Activated naive CD4-positive, alpha-beta T cell treated with anti-CD3 and anti-CD28 coated beads, Interleukin-2, amount 50 U/mL, for 24 hours (primary cell): ENCODE measurements at regions not wholly inside any gene's neighbourhood (a gene's known extent, or its start where the extent isn't known, plus 50 kb on each side); places are given as distances from the start of the nearest gene placed in this dataset.

Experiments
- H3K27ac Mint-ChIP-seq: one replicate; pipeline ENCODE4 v1.8.0; 2021; ENCODE audit warnings: mild to moderate bottlenecking, mixed read lengths
- H3K27me3 Mint-ChIP-seq: one replicate; pipeline ENCODE4 v1.8.0; 2021; ENCODE audit warnings: mixed read lengths
- H3K36me3 Mint-ChIP-seq: one replicate; pipeline ENCODE4 v1.8.0; 2021; ENCODE audit warnings: mixed read lengths
- H3K4me1 Mint-ChIP-seq: one replicate; pipeline ENCODE4 v1.8.0; 2021; ENCODE audit warnings: mixed read lengths
- H3K4me3 Mint-ChIP-seq: one replicate; pipeline ENCODE4 v1.8.0; 2021; ENCODE audit warnings: mild to moderate bottlenecking, mixed read lengths
- H3K9me3 Mint-ChIP-seq: one replicate; pipeline ENCODE4 v1.8.0; 2021; ENCODE audit warnings: mixed read lengths

DNA sequence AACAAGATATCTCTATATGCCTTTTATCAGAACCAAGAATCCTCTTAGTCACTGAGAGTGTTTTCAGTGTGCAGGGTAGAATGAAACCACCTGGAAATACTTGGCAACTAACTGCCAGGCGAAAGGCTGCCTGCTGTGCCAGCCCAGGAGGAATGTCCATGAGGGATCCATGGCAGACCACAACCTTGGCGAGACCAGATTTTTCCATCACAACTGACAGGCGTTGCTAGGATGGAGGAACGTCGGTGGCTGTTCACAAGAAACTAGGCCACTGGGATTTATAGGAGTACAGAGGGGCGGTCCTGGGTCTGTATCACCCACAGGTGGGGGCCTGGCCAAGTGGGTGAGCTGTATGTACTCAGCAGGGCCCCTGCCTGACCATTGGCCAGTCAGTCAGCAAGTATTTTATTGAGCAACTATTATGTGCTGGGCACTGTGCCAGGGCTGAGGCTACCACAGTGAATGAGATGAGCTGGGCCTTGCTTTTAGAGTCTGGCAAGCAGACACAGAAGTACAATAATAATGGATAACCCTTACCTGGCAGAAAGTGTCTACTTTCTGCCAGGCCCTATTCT is 199.4 kb downstream of the FOXD2 start:
- Mint-ChIP-seq H3K9me3 (no peaks in the 10 kb centered on the region), H3K36me3 (no peaks in the 10 kb centered on the region), H3K27me3 (peaks cover 1% of the 10 kb centered on the region), H3K4me3 (no peak overlapping the region), H3K27ac (no peak overlapping the region), H3K4me1 (no peaks in the 10 kb centered on the region)

- no peak overlapping the region for H3K4me3 Mint-ChIP-seq
- H3K27me3 Mint-ChIP-seq: peaks cover 3% of the 10 kb centered on the region
- no peaks in the 10 kb centered on the region for H3K36me3 Mint-ChIP-seq
- H3K9me3 Mint-ChIP-seq: no peaks in the 10 kb centered on the region
- H3K27ac Mint-ChIP-seq: no peak overlapping the region
- no peaks in the 10 kb centered on the region for H3K4me1 Mint-ChIP-seq
Measured at GRCh38 chr1:47638240-47638639, 200.4 kb downstream of the FOXD2 start.

- H3K9me3 Mint-ChIP-seq: no peaks in the 10 kb centered on the region
- no peaks in the 10 kb centered on the region for H3K4me1 Mint-ChIP-seq
- H3K36me3 Mint-ChIP-seq: no peaks in the 10 kb centered on the region
- H3K27me3 Mint-ChIP-seq: peaks cover 3% of the 10 kb centered on the region
- no peak overlapping the region for H3K27ac Mint-ChIP-seq
- H3K4me3 Mint-ChIP-seq: no peak overlapping the region
Measured at GRCh38 chr1:47638713-47639112, 200.9 kb downstream of the FOXD2 start.

DNA sequence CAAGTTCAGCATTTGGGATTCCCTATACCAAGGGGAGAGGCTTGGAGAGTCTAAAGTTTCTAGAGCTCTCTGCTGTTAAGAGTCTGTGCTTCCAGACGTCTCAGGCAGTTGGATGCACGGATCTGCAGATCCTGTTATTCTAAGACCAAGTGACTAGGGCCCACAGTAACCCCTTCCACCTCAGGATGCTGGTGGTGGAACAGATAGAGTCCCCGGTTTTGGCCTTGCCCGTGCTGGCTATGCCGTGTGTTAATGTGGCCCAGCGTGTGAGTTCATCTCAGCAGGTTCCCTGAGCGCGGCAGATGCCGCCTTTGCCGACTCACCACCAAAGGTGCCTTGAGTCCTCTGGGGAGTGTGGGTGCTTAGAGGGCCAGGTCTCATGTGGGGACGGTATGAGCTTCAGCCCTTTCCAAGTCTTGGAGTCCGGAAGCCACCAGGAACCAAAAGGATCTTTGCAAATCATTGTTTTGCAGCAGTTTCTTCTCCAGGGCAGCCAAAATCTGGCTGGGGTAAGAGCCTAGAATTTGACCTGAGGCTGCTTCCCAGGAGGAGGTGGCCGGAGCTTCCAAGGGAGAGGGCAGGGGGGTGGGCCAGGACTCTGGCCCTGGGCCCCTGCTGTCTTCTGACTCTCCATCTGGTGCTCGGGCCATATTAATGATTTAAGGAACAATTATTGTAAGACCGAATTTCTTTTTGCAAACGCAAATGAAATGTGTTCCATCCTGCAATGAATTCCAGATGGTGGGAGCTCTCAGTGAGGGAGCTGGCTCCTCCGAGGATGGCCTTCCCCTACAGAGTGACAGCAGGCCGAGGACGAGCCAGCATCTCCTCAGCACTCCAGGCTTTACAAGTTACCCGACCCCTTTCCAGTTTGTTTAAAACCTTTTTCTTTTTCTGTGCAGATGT is 205.7 kb downstream of the FOXD2 start:
- Mint-ChIP-seq H3K4me3 (no peak overlapping the region), H3K36me3 (no peaks in the 10 kb centered on the region), H3K9me3 (no peaks in the 10 kb centered on the region), H3K27me3 (peaks cover 6% of the 10 kb centered on the region), H3K4me1 (no peaks in the 10 kb centered on the region), H3K27ac (no peak overlapping the region)

GRCh38 chr1:47644212-47644573 is 206.3 kb downstream of the FOXD2 start:
- Mint-ChIP-seq H3K4me3 (no peak overlapping the region), H3K27me3 (peaks cover 6% of the 10 kb centered on the region), H3K9me3 (no peaks in the 10 kb centered on the region), H3K27ac (no peak overlapping the region), H3K4me1 (no peaks in the 10 kb centered on the region), H3K36me3 (no peaks in the 10 kb centered on the region)

DNA sequence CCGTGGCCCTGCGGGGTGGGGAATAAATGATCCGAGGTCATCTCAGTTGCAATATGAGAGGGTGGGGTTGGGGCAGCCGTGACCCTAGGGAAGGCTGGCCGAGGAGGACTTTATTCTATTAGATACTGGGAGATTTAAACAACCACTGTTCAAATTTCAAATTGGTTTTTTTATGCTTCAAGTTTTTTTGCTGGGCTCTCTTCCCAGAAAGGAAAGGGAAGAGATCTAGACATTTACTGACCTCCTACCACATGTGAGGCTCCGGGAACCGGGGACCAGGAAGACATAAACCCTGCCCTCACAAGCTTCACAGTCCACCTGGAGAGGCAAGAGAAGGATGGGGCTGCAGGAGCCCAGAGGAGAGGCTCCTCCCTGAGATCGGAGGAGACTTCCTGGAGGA is 207.3 kb downstream of the FOXD2 start:
- H3K36me3 Mint-ChIP-seq: no peaks in the 10 kb centered on the region
- H3K27ac Mint-ChIP-seq: no peak overlapping the region
- H3K27me3 Mint-ChIP-seq: peaks cover 6% of the 10 kb centered on the region
- no peaks in the 10 kb centered on the region for H3K4me1 Mint-ChIP-seq
- no peak overlapping the region for H3K4me3 Mint-ChIP-seq
- H3K9me3 Mint-ChIP-seq: no peaks in the 10 kb centered on the region

DNA sequence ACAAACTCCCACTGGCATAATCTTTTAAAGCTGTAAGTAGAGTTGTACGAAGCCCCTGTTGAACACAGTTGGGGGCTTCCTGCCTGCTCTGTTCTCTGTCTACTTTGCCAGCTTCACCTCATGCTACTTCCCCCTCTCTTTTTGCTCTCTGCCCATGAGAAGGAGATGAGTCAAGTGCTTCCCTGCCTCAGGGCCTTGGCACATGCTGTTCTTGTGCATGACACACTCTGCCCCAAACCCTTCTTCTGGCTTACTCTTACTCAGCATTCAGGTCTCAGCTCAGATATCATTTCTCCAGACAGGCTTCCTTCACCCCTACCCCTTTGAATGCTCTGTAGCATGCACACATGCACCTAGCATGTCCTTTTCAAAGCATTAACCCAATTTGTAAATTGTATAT is 208.8 kb downstream of the FOXD2 start:
- Mint-ChIP-seq H3K36me3 (no peaks in the 10 kb centered on the region), H3K27ac (no peak overlapping the region), H3K4me3 (no peak overlapping the region), H3K9me3 (no peaks in the 10 kb centered on the region), H3K4me1 (no peaks in the 10 kb centered on the region), H3K27me3 (peaks cover 5% of the 10 kb centered on the region)

GRCh38 chr1:47647327-47647845 is 209.5 kb downstream of the FOXD2 start:
- H3K4me1 Mint-ChIP-seq: no peaks in the 10 kb centered on the region
- peaks cover 3% of the 10 kb centered on the region for H3K27me3 Mint-ChIP-seq
- no peak overlapping the region for H3K27ac Mint-ChIP-seq
- no peaks in the 10 kb centered on the region for H3K36me3 Mint-ChIP-seq
- H3K4me3 Mint-ChIP-seq: no peak overlapping the region
- H3K9me3 Mint-ChIP-seq: no peaks in the 10 kb centered on the region

DNA sequence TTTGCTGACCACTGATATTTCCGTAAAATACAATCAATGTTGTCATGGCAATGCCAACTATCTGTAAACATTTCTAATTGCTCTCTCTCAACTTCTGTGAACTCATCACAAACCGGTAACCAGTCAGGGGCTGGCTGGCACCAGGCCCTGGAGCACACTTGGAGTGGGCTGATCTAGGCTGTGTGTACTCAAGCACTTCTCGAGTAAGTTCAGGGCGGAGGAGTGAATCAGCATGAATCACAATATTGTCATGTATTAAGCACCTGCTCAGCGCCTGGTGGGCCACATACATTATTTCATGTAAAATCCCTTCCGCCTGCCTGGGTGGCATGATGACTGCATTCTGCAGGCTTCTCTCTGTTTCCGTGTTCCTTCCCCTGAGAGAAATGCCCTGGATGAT is 212.4 kb downstream of the FOXD2 start:
- Mint-ChIP-seq H3K4me1 (no peaks in the 10 kb centered on the region), H3K27ac (no peak overlapping the region), H3K36me3 (no peaks in the 10 kb centered on the region), H3K27me3 (peaks cover 10% of the 10 kb centered on the region), H3K4me3 (no peak overlapping the region), H3K9me3 (no peaks in the 10 kb centered on the region)

DNA sequence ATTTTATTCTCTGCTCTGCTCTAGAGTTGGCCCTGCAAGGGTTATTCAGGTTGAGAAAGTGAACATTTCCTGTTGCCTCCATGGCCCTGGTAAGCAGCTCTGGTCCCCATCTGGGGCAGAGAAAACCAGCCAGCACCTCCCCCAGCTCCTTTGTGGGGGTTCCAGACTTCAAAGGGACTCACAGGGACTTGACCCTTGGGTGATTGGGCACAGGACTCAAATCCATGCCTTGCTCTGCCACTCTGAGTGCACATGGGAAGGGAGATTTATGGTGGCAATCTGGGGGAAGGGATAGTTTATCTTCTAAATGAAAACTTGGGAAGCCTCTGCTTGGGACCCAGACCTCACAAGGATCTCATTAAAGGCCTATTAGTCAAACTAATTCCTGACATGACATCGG is 212.8 kb downstream of the FOXD2 start:
- H3K4me1 Mint-ChIP-seq: no peaks in the 10 kb centered on the region
- H3K27ac Mint-ChIP-seq: no peak overlapping the region
- H3K9me3 Mint-ChIP-seq: no peaks in the 10 kb centered on the region
- H3K4me3 Mint-ChIP-seq: no peak overlapping the region
- no peaks in the 10 kb centered on the region for H3K36me3 Mint-ChIP-seq
- peaks cover 10% of the 10 kb centered on the region for H3K27me3 Mint-ChIP-seq

DNA sequence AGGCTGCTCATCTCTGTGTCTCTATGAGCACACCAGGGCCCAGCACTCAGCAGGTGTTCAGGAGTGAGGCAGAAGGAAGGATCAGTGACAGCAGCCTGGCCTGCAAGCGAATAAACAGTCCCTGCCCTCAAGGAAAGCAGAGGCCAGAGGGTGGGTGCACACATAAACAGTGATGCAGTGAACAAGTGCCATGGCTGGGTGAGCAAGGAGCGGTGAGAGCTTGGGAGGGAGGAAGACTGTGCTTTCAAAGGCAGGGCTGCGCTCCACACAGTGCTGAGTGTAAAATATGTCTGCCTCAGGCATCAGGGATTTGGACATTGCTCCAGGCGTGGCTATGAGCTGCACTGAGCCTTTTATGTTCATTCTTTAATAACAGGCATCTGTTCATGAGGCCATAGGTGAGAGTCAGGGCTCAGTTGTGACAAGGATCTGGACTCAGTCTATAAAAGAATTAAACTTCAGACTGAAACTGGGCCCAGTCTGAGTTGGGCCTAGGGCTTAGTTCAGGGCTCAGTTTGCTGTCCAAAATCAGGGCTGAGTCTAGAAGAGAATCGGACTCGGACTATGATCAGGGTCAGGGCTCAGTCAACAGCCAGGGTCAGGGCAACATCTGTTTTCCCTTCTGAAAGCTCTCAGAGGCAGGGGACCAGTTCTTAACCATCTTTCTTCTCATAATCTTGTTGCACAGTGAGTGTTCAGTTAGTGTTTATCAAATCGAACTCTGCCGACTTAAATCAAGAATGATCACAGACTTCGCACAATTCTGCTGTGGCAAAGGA is 213.7 kb downstream of the FOXD2 start:
- H3K27ac Mint-ChIP-seq: no peak overlapping the region
- no peaks in the 10 kb centered on the region for H3K9me3 Mint-ChIP-seq
- H3K4me1 Mint-ChIP-seq: no peaks in the 10 kb centered on the region
- no peaks in the 10 kb centered on the region for H3K36me3 Mint-ChIP-seq
- peaks cover 15% of the 10 kb centered on the region for H3K27me3 Mint-ChIP-seq
- no peak overlapping the region for H3K4me3 Mint-ChIP-seq

DNA sequence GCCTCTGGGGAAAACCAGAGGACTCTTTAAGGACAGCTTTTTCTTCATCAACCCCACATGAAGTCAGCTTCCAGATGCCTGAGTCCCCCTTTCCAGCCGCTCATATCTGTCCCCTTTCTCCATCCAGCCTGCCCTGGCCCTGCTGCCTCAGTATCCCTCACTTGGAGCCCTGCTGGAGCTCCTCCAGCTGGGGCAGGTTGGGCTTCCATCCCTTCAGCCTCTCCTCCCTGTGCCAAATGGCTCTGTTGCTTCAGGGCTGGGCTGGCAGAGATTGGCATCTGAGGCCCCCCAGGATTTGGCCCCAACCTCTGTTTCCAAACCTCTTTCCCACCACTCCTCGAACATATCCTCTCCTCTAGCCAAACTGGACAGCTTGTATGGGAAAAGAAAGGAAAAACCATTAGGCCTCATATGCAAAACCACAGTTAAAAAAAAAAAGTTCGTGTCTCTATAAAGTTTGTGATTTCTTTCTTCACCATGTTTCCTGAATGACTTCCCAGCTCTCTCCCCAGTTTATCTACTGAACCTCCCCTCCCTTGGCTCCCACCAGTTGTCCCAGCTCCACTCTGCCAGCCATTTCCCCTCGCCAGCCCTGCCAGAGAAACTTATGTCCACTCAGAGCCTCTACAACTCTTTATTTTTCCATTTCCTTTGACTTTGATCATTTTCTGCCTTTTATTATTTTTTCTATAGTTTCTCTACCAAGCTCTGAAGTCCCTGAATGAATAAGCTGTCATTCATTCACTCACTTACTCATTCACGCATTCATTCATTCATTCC is 217.9 kb downstream of the FOXD2 start:
- H3K36me3 Mint-ChIP-seq: no peaks in the 10 kb centered on the region
- no peak overlapping the region for H3K27ac Mint-ChIP-seq
- H3K27me3 Mint-ChIP-seq: peaks cover 23% of the 10 kb centered on the region
- H3K9me3 Mint-ChIP-seq: no peaks in the 10 kb centered on the region
- no peaks in the 10 kb centered on the region for H3K4me1 Mint-ChIP-seq
- H3K4me3 Mint-ChIP-seq: no peak overlapping the region

- Mint-ChIP-seq H3K27ac (no peak overlapping the region), H3K27me3 (peaks cover 23% of the 10 kb centered on the region), H3K9me3 (no peaks in the 10 kb centered on the region), H3K36me3 (no peaks in the 10 kb centered on the region), H3K4me1 (no peaks in the 10 kb centered on the region), H3K4me3 (no peak overlapping the region)
Measured at GRCh38 chr1:47656719-47657685, 219.2 kb downstream of the FOXD2 start.

- no peaks in the 10 kb centered on the region for H3K4me1 Mint-ChIP-seq
- peaks cover 23% of the 10 kb centered on the region for H3K27me3 Mint-ChIP-seq
- no peaks in the 10 kb centered on the region for H3K36me3 Mint-ChIP-seq
- no peak overlapping the region for H3K27ac Mint-ChIP-seq
- H3K9me3 Mint-ChIP-seq: no peaks in the 10 kb centered on the region
- no peak overlapping the region for H3K4me3 Mint-ChIP-seq
Measured at GRCh38 chr1:47658161-47658920, 220.5 kb downstream of the FOXD2 start.
